CD14-positive monocyte (primary cell): ENCODE measurements at regions not wholly inside any gene's neighbourhood (a gene's known extent, or its start where the extent isn't known, plus 50 kb on each side); places are given as distances from the start of the nearest gene placed in this dataset.

Source experiments
- DNase-seq, 3 donors: peaks; one replicate each; pipeline ENCODE4 v3.0.0-alpha.2; 2011 to 2022
- H2AFZ ChIP-seq: 2 replicates; pipeline ENCODE4 v1.6.0; 2012; ENCODE audit warnings: mild to moderate bottlenecking, low read depth, low read length, inconsistent platforms; ENCODE audit not compliant: insufficient read depth, poor library complexity, severe bottlenecking
- H3K27ac ChIP-seq, 2 donors: 1 replicate in 1 of 2; 2 replicates in 1 of 2; pipeline ENCODE4 v1.5.1; 2012 to 2013; ENCODE audit warnings: low read length in 2 of 2, control low read depth in 1 of 2, inconsistent platforms in 1 of 2, low read depth in 1 of 2, mild to moderate bottlenecking in 1 of 2
- H3K27me3 ChIP-seq, 2 donors: one replicate each; pipeline versions ENCODE4 v1.6.0 to v1.6.1; 2011 to 2013; ENCODE audit warnings: low read length in 2 of 2; ENCODE audit not compliant: control insufficient read depth in 2 of 2, insufficient read depth in 2 of 2
- H3K36me3 ChIP-seq, 2 donors: replicated peaks in 1 of 2; 1 replicate in 1 of 2; 2 replicates in 1 of 2; pipeline versions ENCODE4 v1.5.1 to v1.6.1; 2012 to 2013; ENCODE audit warnings: low read length in 2 of 2, control low read depth in 1 of 2, inconsistent platforms in 1 of 2, mild to moderate bottlenecking in 1 of 2; ENCODE audit not compliant: insufficient read depth in 2 of 2, control insufficient read depth in 1 of 2
- H3K4me1 ChIP-seq, 2 donors: 1 replicate in 1 of 2; 2 replicates in 1 of 2; pipeline versions ENCODE4 v1.5.1 to v1.6.1; 2012 to 2013; ENCODE audit warnings: low read length in 2 of 2, control low read depth in 1 of 2, inconsistent platforms in 1 of 2, mild to moderate bottlenecking in 1 of 2, moderate library complexity in 1 of 2; ENCODE audit not compliant: insufficient read depth in 2 of 2, control insufficient read depth in 1 of 2
- H3K4me2 ChIP-seq: replicated peaks from 2 replicates; pipeline ENCODE3; 2012; ENCODE audit warnings: low read length, moderate library complexity, mild to moderate bottlenecking; ENCODE audit not compliant: poor library complexity, severe bottlenecking; ENCODE audit errors: extremely low read depth
- H3K4me3 ChIP-seq, 3 experiments: fragments of 200-600 bp in 1 of 3; sonication (generic) in 1 of 3; replicated peaks in 1 of 3; 1 replicate in 2 of 3; 2 replicates in 1 of 3; pipeline ENCODE4 v1.5.1; 2011 to 2013; ENCODE audit warnings: low read length in 3 of 3, mild to moderate bottlenecking in 3 of 3, control low read depth in 2 of 3, low read depth in 2 of 3, inconsistent platforms in 1 of 3, moderate library complexity in 1 of 3
- H3K79me2 ChIP-seq: 2 replicates; pipeline ENCODE4 v1.6.0; 2012; ENCODE audit warnings: mild to moderate bottlenecking, control low read depth, inconsistent platforms, low read length, moderate library complexity; ENCODE audit not compliant: insufficient read depth
- H3K9ac ChIP-seq: 2 replicates; pipeline ENCODE4 v1.6.0; 2017; ENCODE audit warnings: low read length, mild to moderate bottlenecking; ENCODE audit not compliant: insufficient read depth, poor library complexity, severe bottlenecking
- H3K9me3 ChIP-seq, 2 donors: replicated peaks in 1 of 2; 1 replicate in 1 of 2; 2 replicates in 1 of 2; pipeline versions ENCODE4 v1.5.1 to v1.6.1; 2012 to 2013; ENCODE audit warnings: low read length in 2 of 2, control low read depth in 1 of 2; ENCODE audit not compliant: control insufficient read depth in 1 of 2, insufficient read depth in 1 of 2
- H4K20me1 ChIP-seq: 2 replicates; pipeline ENCODE4 v1.6.0; 2012; ENCODE audit warnings: mild to moderate bottlenecking, low read length, control low read depth, moderate library complexity; ENCODE audit not compliant: insufficient read depth
- H3K27ac Mint-ChIP-seq, 7 donors: one replicate each; pipeline ENCODE4 v1.8.0; 2020; ENCODE audit warnings: mild to moderate bottlenecking in 7 of 7, mixed read lengths in 7 of 7, moderate library complexity in 6 of 7, inconsistent platforms in 2 of 7
- H3K27me3 Mint-ChIP-seq, 3 donors: one replicate each; pipeline ENCODE4 v1.8.0; 2021 to 2022; ENCODE audit warnings: low read depth in 3 of 3, mild to moderate bottlenecking in 3 of 3, mixed read lengths in 3 of 3, moderate library complexity in 3 of 3, inconsistent platforms in 1 of 3
- H3K36me3 Mint-ChIP-seq, 2 donors: one replicate each; pipeline ENCODE4 v1.8.0; 2020; ENCODE audit warnings: mixed read lengths in 2 of 2, inconsistent platforms in 1 of 2, mild to moderate bottlenecking in 1 of 2
- H3K4me1 Mint-ChIP-seq: one replicate; pipeline ENCODE4 v1.8.0; 2020; ENCODE audit warnings: mild to moderate bottlenecking, mixed read lengths
- H3K4me3 Mint-ChIP-seq, 2 donors: one replicate each; pipeline ENCODE4 v1.8.0; 2020; ENCODE audit warnings: mild to moderate bottlenecking in 2 of 2, mixed read lengths in 2 of 2, moderate library complexity in 1 of 2
- H3K9me3 Mint-ChIP-seq, 7 donors: one replicate each; pipeline ENCODE4 v1.8.0; 2020 to 2022; ENCODE audit warnings: mixed read lengths in 7 of 7, mild to moderate bottlenecking in 6 of 7, moderate library complexity in 6 of 7, inconsistent platforms in 2 of 7
- CTCF ChIP-seq: fragments of 200-600 bp; IDR thresholded peaks from one replicate; pipeline ENCODE4 v1.8.0; 2022; ENCODE audit warnings: antibody characterized with exemption, mild to moderate bottlenecking
- WGBS: methylation state at CpG from one replicate; pipeline ENCODE4 v1.1.5; 2013; ENCODE audit warnings: missing lambda C conversion rate; ENCODE audit not compliant: insufficient coverage; 5-methylcytosine and 5-hydroxymethylcytosine counted together
- intact Hi-C, 2 donors: fragments of 100-400 bp; cut with micrococcal nuclease; formaldehyde crosslinking; loops; one replicate each; pipeline versions ENCODE4 v1.15.0 to v1.15.1; 2023

DNA sequence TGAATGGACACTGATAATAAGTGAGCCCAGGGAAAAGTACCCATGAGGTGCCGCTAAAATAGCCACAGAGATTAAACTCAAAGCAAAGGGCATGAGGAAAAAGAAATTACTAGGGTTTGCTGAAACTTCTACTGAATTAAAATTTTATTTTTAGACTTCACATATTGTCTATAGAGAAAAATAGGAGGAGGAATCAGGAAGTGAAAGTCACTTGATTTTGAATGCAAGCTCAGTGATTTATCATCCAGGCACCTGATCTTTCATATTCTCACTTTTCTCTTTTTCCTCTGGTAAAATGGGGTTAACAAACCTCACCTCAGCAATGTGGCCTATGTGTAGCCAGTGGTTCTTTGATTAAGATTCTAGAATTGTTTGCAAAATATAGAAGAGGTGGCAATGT, 479.8 kb downstream of the BCL11B start:
- Histone ChIP-seq H3K4me2 (no peak overlapping the region), H3K9ac (no peak overlapping the region), H3K4me3 (no peak overlapping the region), H2AFZ (no peak overlapping the region), H3K4me1 (no peaks in the 10 kb centered on the region), H3K27ac (no peak overlapping the region), H4K20me1 (no peaks in the 10 kb centered on the region), H3K27me3 (no peaks in the 10 kb centered on the region), H3K9me3 (peaks cover 5 to 6% of the 10 kb centered on the region in 2 donors), H3K36me3 (no peaks in the 10 kb centered on the region), H3K79me2 (no peaks in the 10 kb centered on the region)
- Mint-ChIP-seq H3K27me3 (peaks cover 0 to 7% (median 0%) of the 10 kb centered on the region in 3 donors), H3K36me3 (no peaks in the 10 kb centered on the region), H3K27ac (no peak overlapping the region), H3K9me3 (peaks cover 6 to 19% (median 13%) of the 10 kb centered on the region in 7 donors), H3K4me3 (no peak overlapping the region), H3K4me1 (no peaks in the 10 kb centered on the region)
- DNase-seq, result no peak
- 100% methylated on average over 1 of the region's 1 CpG for WGBS
- no peak for TF ChIP-seq CTCF
- intact Hi-C loops, result no loop called here

- Mint-ChIP-seq H3K27ac (no peak overlapping the region), H3K4me3 (no peak overlapping the region), H3K9me3 (peaks cover 1 to 19% (median 11%) of the 10 kb centered on the region in 7 donors), H3K27me3 (peaks cover 0 to 5% (median 4%) of the 10 kb centered on the region in 3 donors), H3K36me3 (no peaks in the 10 kb centered on the region), H3K4me1 (no peaks in the 10 kb centered on the region)
- peaks cover 5 to 6% of the 10 kb centered on the region in 2 donors for H3K9me3 ChIP-seq
- H3K4me2 ChIP-seq, result no peak overlapping the region
- no peak for TF ChIP-seq CTCF
- H3K79me2 ChIP-seq, result no peaks in the 10 kb centered on the region
- no peaks in the 10 kb centered on the region for H4K20me1 ChIP-seq
- H3K4me1 ChIP-seq, result no peaks in the 10 kb centered on the region
- WGBS, result 49% methylated on average over 2 of the region's 4 CpGs
- H3K27me3 ChIP-seq, result no peaks in the 10 kb centered on the region
- H3K36me3 ChIP-seq, result no peaks in the 10 kb centered on the region
- no peak overlapping the region for H2AFZ ChIP-seq
- intact Hi-C loops, result no loop called here
- H3K4me3 ChIP-seq, result no peak overlapping the region
- DNase-seq, result no peak
- no peak overlapping the region for H3K27ac ChIP-seq
- no peak overlapping the region for H3K9ac ChIP-seq
Measured at GRCh38 chr14:98798099-98798498, 473.9 kb downstream of the BCL11B start.
